ENCODE measurements at regions not wholly inside any gene's neighbourhood (a gene's known extent, or its start where the extent isn't known, plus 50 kb on each side); places are given as distances from the start of the nearest gene placed in this dataset.
"Not testable (repeated sequence)": the region's sequence is repeated elsewhere in the genome, so short reads cannot be mapped to it uniquely, and the experiment has no call there.

- intact Hi-C loops (cut with DNase I): no loop called here
- peak; percentile 39 for ATAC-seq
These were observed 51.8 kb upstream of the AGR3 start for GRCh38 chr7:16933296-16934279.

DNA sequence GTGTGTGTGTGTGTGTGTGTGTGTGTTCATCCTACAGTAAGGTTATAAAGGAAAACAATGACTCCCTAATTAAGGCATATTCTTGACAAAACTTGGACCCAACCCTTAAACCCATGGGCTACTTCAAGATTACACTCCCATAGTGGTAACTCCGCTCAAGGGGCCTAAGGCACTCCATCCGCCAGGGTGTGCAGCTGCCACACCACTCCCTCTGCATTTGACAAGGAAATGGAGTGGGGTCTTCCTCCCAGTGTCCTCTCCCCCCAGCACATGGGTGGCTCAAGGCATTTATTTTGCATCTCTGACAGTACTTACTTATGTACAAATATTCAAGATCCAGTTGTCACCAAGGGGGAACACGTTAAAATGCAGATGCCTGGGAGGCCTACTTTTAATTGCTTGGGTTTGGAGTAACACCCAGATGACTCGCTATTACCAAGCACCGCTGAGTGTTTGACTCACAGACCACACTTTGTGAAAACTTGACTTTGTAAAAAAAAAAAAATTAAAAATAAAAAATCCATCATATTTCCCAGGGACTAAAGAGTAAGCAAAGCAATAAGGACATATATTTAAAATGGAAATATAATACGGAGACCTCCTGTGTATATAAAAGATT lies 53.0 kb upstream of the AGR3 start:
- no peak for DNase-seq (ENCODE audit: missing footprints)
- intact Hi-C loops (cut with DNase I): no loop called here

More at GRCh38 chr7:16933296-16934279, 51.8 kb upstream of the AGR3 start:
- no peak for DNase-seq (ENCODE audit: missing footprints)

GRCh38 chr7:16935341-16935735 lies 53.6 kb upstream of the AGR3 start:
- no peak for DNase-seq (ENCODE audit: missing footprints)
- intact Hi-C loops (cut with DNase I): no loop called here
- no peak for ATAC-seq

More for the DNA sequence above, 53.0 kb upstream of the AGR3 start:
- no peak for ATAC-seq

- ATAC-seq (no peak), DNase-seq (ENCODE audit: missing footprints) (no peak)
- intact Hi-C loops (cut with DNase I): no loop called here
These were observed 55.0 kb upstream of the AGR3 start for GRCh38 chr7:16936626-16937422.

DNA sequence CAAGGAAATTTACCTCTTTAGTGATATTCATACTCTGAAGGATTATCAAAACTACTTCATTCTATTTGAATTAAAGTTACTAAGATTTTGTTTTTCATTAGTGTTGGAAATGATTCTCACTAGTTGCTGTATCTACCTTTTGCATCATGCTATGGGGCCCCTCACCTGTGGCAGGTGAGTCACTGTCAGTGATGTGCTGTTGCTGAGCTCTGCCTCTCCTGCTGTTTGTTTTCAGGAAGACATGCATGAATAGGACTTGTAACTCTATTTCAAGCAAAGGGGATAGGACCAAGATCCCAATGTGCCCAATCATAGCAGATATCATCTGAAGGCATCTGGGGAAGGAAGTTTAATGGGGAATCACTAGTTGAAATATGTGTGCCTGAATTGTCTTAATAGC lies 57.4 kb upstream of the AGR3 start:
- DNase-seq (ENCODE audit: missing footprints) (no peak), ATAC-seq (no peak)
- intact Hi-C loops (cut with DNase I): no loop called here

DNA sequence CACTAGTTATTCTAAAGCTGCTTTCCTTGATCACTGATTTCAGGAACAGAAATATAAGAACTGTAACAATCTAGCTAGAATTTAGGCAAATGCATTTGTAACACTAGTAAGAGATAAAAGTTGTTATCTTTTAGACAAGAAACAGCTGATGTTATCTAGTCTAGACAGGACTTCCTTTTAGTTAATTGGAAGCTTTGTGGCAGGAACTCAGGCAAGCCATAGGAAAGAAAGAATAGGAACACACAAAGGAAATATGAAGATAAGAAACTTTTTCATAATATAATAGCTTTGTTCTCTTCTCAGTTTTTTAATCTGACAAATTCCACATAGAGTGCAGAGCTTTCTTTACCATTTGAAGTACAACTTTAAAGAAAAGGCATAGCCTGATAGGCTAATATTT lies 59.0 kb upstream of the AGR3 start:
- DNase-seq (ENCODE audit: missing footprints) (no peak), ATAC-seq (no peak)
- intact Hi-C loops (cut with DNase I): no loop called here

DNA sequence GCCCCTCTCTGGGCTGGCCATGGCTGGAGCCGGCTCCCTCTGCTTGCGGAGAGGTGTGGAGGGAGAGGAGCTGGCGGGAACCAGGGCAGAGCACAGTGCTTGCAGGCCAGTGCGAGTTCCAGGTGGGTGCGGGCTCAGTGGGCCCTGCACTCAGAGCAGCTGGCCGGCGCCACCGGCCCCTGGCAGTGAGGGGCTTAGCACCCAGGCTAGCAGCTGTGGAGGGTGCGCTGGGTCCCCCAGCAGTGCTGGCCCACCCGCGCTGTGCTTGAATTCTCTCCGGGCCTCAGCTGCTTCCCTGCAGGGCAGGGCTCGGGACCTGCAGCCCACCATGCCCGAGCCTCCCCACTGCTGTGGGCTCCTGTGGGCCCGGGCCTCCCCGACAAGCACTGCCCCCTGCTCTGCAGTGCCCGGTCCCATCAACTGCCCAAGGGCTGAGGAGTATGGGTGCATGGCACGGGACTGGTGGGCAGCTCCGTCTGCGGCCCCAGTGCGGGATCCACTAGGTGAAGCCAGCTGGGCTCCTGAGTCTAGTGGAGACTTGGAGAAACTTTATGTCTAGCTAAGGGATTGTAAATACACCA lies 61.2 kb upstream of the AGR3 start:
- ATAC-seq (no peak), DNase-seq (ENCODE audit: missing footprints) (no peak)
- intact Hi-C loops (cut with DNase I): no loop called here

DNA sequence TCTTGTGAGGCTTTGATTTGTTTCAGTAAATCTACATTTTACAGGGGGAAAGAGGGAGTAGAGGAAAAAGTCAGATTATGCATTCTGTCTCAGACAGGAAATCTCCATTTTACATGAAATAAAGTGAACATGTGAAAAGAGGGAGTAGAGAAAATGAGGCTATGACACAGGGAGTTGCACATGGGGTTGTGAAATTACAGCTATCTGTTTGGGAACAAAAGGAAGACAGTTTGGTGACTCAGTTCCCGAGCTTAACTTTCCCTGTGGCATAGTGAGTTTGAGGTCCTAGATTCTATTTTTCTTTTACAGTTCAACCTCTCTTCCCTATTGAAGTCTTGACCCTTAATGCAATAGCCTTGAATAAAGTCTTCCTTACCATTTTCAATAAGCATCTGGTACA lies 63.2 kb upstream of the AGR3 start:
- ATAC-seq (no peak), DNase-seq (ENCODE audit: missing footprints) (no peak)
- intact Hi-C loops (cut with DNase I): no loop called here

DNA sequence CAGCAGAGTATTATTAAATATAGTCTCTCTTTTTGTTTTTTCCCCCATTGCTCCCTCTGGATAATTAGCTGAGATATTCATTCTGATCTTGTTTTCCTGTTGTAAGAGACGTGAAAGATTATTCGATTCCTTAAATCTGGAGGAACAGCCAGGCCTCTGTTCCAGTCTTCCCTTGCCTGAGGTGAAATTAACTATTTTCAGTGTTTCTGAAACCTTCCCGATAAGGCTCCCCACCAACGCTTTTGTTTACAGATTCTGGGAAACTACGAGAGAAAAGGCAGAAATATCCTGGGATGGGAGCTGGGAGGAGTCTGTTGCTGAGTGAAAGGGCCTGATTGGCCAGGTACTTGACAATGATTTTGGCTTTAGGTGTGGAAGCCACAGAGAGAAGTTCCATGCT lies 63.6 kb upstream of the AGR3 start:
- DNase-seq (ENCODE audit: missing footprints) (no peak), ATAC-seq (no peak)
- intact Hi-C loops (cut with DNase I): no loop called here

- DNase-seq (ENCODE audit: missing footprints); ATAC-seq; intact Hi-C loops (cut with DNase I): not testable (repeated sequence)
These were observed 66.3 kb upstream of the AGR3 start for GRCh38 chr7:16948110-16948509.

DNA sequence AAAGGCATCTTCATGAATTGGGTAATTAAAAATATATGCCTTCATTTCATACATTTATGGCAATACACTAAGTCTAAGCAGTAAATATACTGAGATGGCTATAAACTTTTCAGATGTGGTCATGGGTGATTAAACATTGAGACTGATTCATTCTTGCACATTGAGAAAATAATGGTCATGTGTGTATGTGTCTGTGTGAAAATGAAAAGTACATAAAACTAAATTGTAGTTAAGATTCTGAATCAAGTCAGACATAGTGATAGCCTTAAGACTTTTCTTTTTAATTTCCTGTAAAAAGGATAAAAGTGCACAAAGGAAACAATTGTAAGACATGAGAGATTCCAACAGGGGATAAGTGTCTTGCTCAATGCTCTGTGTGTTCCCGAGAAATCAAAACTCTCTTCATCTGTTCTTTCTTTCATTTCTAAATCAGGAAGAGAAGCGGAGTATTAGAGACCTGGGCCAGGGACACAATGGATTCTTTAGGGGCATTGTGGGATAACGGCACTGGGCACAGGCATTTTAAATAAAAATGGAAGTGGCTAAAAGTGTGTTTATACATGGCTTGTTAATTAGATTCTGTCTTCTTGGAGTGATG lies 69.8 kb upstream of the AGR3 start:
- ATAC-seq (no peak), DNase-seq (ENCODE audit: missing footprints) (no peak)
- intact Hi-C loops (cut with DNase I): no loop called here

- ATAC-seq (no peak), DNase-seq (ENCODE audit: missing footprints) (no peak)
These were observed 72.5 kb upstream of the AGR3 start for GRCh38 chr7:16954321-16954720.

GRCh38 chr7:16958724-16959123 lies 76.9 kb upstream of the AGR3 start:
- DNase-seq (ENCODE audit: missing footprints) (no peak), ATAC-seq (no peak)

More at GRCh38 chr7:16954321-16954720, 72.5 kb upstream of the AGR3 start:
- intact Hi-C loops (cut with DNase I): no loop called here

GRCh38 chr7:16960337-16960965 lies 78.7 kb upstream of the AGR3 start:
- DNase-seq (ENCODE audit: missing footprints) (no peak), ATAC-seq (no peak)
- intact Hi-C loops (cut with DNase I): no loop called here

More at GRCh38 chr7:16958724-16959123, 76.9 kb upstream of the AGR3 start:
- intact Hi-C loops (cut with DNase I): no loop called here

DNA sequence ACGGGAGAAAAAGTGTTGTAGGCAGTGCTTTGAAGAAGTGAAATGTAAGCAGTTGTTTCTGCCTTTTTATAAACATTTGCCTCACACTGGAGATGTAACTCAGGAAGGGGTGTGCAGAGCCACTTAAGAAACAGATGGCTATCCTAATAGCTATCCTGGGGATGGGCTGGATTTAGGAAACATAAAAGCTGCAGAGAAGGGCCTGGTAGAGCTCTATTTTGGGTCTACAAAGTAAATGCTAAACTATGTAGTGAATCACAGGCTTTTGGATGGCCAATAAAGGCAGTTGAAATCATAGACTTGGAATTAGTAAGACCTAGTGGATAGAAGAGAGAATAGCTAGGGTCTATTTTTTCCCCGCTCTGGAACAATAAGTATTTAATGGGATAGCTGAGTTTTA lies 79.9 kb upstream of the AGR3 start:
- intact Hi-C loops (cut with DNase I): no loop called here
- no peak for DNase-seq (ENCODE audit: missing footprints)
- ATAC-seq: no peak

DNA sequence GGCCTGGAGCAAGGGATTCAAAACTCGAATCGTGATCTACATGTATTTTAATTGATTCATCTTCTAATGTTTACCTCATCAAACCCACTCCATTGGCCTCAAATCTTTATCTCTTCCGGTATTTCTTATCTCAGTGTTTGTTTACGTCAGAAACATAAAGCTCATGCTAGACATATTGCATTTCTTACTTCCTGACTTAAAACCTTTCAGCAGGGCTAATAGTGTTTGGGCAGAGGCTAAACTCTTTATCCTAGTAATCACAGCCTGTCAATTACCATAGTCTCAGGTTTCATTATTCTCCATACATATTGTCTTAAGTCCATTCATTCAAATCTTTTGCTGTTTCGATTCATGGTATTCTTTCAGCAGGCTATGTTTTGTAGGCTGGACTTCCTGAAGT lies 81.3 kb upstream of the AGR3 start:
- intact Hi-C loops (cut with DNase I): no loop called here
- ATAC-seq: no peak
- DNase-seq (ENCODE audit: missing footprints): no peak

GRCh38 chr7:16965697-16966096 lies 83.9 kb upstream of the AGR3 start:
- ATAC-seq; intact Hi-C loops (cut with DNase I); DNase-seq (ENCODE audit: missing footprints): not testable (repeated sequence)

- DNase-seq (ENCODE audit: missing footprints) (no peak), ATAC-seq (peak; percentile 96)
- intact Hi-C loops (cut with DNase I): no loop called here
These were observed 85.6 kb upstream of the AGR3 start for GRCh38 chr7:16967300-16967811.

All from Right ventricle myocardium inferior (tissue), 1 donor.